ENCODE measurements at regions not wholly inside any gene's neighbourhood (a gene's known extent, or its start where the extent isn't known, plus 50 kb on each side); places are given as distances from the start of the nearest gene placed in this dataset.

- no peaks in the 10 kb centered on the region for H3K36me3 Mint-ChIP-seq (ENCODE audit: low read depth)
- H3K9me3 Mint-ChIP-seq = peaks cover 6% of the 10 kb centered on the region
- H3K27me3 Mint-ChIP-seq (ENCODE audit: low read depth) = no peaks in the 10 kb centered on the region
- DNase-seq (ENCODE audit: low read depth, low spot score) = no peak
- TF ChIP-seq CTCF (conservative IDR thresholded peaks at IDR 0.05) = no peak
- no peak overlapping the region for H3K27ac Mint-ChIP-seq (ENCODE audit: unreplicated experiment)
- H3K4me1 Mint-ChIP-seq = no peaks in the 10 kb centered on the region
- H3K4me3 Mint-ChIP-seq = no peak overlapping the region
Observed at GRCh38 chr14:80084196-80084595, 127.1 kb downstream of the DIO2 start.

- no peak for DNase-seq (ENCODE audit: low read depth, low spot score)
- Mint-ChIP-seq H3K36me3 (ENCODE audit: low read depth) (no peaks in the 10 kb centered on the region), H3K4me1 (no peaks in the 10 kb centered on the region), H3K27me3 (ENCODE audit: low read depth) (no peaks in the 10 kb centered on the region), H3K4me3 (no peak overlapping the region), H3K9me3 (peaks cover 3% of the 10 kb centered on the region), H3K27ac (ENCODE audit: unreplicated experiment) (no peak overlapping the region)
- TF ChIP-seq CTCF (conservative IDR thresholded peaks at IDR 0.05) = no peak
Observed at GRCh38 chr14:80080601-80081000, 130.7 kb downstream of the DIO2 start.

GRCh38 chr14:80078501-80078900 is 132.8 kb downstream of the DIO2 start:
- Mint-ChIP-seq H3K4me3 (no peak overlapping the region), H3K27ac (ENCODE audit: unreplicated experiment) (no peak overlapping the region), H3K27me3 (ENCODE audit: low read depth) (no peaks in the 10 kb centered on the region), H3K9me3 (peaks cover 5% of the 10 kb centered on the region), H3K36me3 (ENCODE audit: low read depth) (no peaks in the 10 kb centered on the region), H3K4me1 (no peaks in the 10 kb centered on the region)
- no peak for TF ChIP-seq CTCF (conservative IDR thresholded peaks at IDR 0.05)
- no peak for DNase-seq (ENCODE audit: low read depth, low spot score)

DNA sequence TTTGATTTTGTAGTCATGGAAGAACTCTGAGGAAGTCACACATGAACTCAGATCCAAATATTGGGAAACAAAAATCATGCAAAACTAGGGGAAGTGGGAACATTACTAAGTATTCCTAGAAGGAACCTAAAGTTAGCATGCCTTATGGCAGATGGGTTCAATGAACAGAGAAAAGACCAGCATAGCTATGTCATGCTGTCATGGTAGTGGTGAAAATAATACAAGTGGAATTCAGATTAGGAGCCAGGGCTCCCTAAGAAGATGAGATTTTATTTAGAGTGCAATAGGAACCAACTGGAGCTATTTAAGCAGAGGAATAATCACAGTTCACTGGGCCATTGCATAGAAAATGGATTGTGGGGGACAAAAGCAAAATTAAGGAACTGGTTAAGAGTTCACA is 134.0 kb downstream of the DIO2 start:
- H3K4me1 Mint-ChIP-seq = no peaks in the 10 kb centered on the region
- H3K9me3 Mint-ChIP-seq = peaks cover 5% of the 10 kb centered on the region
- DNase-seq (ENCODE audit: low read depth, low spot score) = no peak
- H3K27me3 Mint-ChIP-seq (ENCODE audit: low read depth) = no peaks in the 10 kb centered on the region
- TF ChIP-seq CTCF (conservative IDR thresholded peaks at IDR 0.05) = no peak
- no peak overlapping the region for H3K4me3 Mint-ChIP-seq
- no peaks in the 10 kb centered on the region for H3K36me3 Mint-ChIP-seq (ENCODE audit: low read depth)
- no peak overlapping the region for H3K27ac Mint-ChIP-seq (ENCODE audit: unreplicated experiment)

GRCh38 chr14:80074900-80075574 is 136.3 kb downstream of the DIO2 start:
- Mint-ChIP-seq H3K4me3 (no peak overlapping the region), H3K27me3 (ENCODE audit: low read depth) (no peaks in the 10 kb centered on the region), H3K4me1 (no peaks in the 10 kb centered on the region), H3K9me3 (peaks cover 9% of the 10 kb centered on the region), H3K27ac (ENCODE audit: unreplicated experiment) (no peak overlapping the region), H3K36me3 (ENCODE audit: low read depth) (no peaks in the 10 kb centered on the region)
- no peak for DNase-seq (ENCODE audit: low read depth, low spot score)
- TF ChIP-seq CTCF (conservative IDR thresholded peaks at IDR 0.05) = no peak

All from neural crest cell (in vitro differentiated cells).